MM.1S (cell line): ENCODE measurements at regions not wholly inside any gene's neighbourhood (a gene's known extent, or its start where the extent isn't known, plus 50 kb on each side); places are given as distances from the start of the nearest gene placed in this dataset.

Source experiments
- EZH2 ChIP-seq: fragments of 300-600 bp; sonication (generic); optimal IDR thresholded peaks from 2 replicates; pipeline ENCODE3; 2017; ENCODE audit warnings: low read depth, mild to moderate bottlenecking, antibody characterized with exemption, low read length, mixed read lengths
- EZH2phosphoT487 ChIP-seq: fragments of 300-600 bp; sonication (generic); IDR thresholded peaks from 2 replicates; pipeline ENCODE4 v1.6.1; 2018; ENCODE audit warnings: antibody characterized with exemption, low read length
- TF ChIP-seq, protein P1 (sequence below): fragments of 300-600 bp; sonication (generic); IDR thresholded peaks from 2 replicates; pipeline ENCODE4 v1.5.1; 2016; ENCODE audit warnings: antibody characterized with exemption, low read length, mixed read lengths

DNA sequence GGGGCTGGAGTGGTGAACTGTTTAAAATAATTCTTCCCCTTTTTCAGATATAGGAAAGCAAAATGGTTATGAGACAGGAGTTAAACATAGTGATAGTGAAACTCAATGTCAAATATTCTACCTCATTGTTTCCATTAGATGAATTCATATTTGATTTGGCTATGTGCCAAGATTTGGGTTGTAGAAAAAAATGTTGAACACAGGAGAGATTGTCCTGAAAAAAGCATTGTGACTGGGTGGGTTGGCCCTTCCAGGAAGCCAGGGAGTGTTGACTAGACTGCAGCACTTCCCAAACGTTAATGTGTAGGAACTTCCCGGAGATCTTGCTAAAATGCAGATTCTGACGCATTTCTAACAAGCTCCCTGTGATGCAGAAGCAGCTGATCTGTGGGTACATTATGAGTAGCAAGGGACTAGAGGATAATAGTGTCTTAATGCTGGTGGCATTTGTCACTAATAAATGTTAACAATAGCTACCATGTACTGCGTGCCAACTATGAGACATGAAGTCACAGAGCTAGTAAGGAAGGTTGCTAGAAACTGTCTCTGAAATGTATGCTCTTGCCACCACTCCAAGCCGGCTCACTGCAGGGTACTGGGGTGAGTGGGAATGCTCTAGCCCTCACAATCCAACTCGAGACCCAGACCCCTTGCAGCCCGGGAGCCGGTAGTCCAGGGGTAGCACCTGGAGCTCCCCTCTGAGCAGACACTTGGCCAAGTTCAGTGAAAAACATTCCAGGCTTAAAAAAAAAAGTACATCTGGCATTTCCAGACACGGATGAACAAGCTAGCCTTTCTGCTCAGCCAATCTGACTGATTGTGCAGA is 120.6 kb downstream of the CD47 start:
- TF ChIP-seq, protein P1, sequence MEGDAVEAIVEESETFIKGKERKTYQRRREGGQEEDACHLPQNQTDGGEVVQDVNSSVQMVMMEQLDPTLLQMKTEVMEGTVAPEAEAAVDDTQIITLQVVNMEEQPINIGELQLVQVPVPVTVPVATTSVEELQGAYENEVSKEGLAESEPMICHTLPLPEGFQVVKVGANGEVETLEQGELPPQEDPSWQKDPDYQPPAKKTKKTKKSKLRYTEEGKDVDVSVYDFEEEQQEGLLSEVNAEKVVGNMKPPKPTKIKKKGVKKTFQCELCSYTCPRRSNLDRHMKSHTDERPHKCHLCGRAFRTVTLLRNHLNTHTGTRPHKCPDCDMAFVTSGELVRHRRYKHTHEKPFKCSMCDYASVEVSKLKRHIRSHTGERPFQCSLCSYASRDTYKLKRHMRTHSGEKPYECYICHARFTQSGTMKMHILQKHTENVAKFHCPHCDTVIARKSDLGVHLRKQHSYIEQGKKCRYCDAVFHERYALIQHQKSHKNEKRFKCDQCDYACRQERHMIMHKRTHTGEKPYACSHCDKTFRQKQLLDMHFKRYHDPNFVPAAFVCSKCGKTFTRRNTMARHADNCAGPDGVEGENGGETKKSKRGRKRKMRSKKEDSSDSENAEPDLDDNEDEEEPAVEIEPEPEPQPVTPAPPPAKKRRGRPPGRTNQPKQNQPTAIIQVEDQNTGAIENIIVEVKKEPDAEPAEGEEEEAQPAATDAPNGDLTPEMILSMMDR: no peak
- TF ChIP-seq EZH2phosphoT487 (no peak), EZH2 (no peak)
